GM12874 (cell line): ENCODE measurements at regions not wholly inside any gene's neighbourhood (a gene's known extent, or its start where the extent isn't known, plus 50 kb on each side); places are given as distances from the start of the nearest gene placed in this dataset.

Experiments
- TF ChIP-seq, protein P1 (sequence below): IDR thresholded peaks from 2 replicates; pipeline ENCODE4 v1.5.1; 2011; ENCODE audit warnings: low read depth, mild to moderate bottlenecking, control low read depth, low read length, moderate library complexity; ENCODE audit not compliant: insufficient read depth

DNA sequence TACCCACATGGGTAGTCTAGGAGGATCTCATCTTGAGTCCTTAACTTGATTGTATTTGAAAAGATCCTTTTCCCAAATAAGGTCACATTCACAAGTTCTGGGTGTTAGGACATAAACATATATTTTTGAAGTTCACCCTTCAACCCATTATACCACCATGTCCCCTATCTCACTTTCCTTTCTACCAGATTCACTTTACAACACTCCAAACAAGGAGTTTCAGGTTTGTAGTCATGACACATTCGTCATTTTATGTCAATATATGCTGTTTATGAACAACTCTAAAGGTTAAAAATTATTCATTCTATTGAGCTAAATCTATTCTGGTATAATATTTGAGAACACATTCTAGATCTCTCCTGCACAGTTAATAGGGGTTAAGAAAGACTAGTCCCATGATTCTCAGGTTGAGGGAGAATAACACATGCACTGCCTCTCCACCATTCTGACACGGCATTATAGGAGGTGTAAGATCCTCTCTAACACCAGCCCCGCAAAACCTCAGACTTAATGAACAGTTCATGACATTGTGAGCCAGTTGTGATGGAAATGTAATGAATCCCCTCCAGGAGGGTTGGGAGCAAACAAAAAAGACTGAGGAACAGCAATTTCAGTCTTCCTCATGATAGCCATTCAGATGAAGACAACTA lies 72.0 kb upstream of the PSMA6 start:
- TF ChIP-seq, protein P1, sequence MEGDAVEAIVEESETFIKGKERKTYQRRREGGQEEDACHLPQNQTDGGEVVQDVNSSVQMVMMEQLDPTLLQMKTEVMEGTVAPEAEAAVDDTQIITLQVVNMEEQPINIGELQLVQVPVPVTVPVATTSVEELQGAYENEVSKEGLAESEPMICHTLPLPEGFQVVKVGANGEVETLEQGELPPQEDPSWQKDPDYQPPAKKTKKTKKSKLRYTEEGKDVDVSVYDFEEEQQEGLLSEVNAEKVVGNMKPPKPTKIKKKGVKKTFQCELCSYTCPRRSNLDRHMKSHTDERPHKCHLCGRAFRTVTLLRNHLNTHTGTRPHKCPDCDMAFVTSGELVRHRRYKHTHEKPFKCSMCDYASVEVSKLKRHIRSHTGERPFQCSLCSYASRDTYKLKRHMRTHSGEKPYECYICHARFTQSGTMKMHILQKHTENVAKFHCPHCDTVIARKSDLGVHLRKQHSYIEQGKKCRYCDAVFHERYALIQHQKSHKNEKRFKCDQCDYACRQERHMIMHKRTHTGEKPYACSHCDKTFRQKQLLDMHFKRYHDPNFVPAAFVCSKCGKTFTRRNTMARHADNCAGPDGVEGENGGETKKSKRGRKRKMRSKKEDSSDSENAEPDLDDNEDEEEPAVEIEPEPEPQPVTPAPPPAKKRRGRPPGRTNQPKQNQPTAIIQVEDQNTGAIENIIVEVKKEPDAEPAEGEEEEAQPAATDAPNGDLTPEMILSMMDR = no peak

DNA sequence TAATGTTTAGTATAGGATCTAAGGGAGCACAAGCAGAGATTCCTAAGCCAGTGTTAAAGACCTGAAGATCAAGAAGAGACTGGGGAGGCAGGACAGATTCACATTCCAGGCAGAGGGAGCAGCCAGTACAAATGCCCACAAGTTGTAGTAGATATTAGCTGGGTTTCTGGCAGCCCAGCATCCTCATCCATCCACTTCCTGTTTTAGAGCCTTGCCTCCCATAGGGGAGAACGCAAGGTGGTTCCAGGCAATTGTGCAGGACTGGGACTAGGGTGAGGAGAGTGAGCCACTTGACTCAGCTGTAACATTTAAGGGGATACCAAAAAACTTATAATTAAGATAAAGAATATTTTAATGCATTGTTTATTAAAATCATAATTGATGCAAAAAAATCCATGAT lies 71.3 kb upstream of the PSMA6 start:
- TF ChIP-seq, protein P1 = no peak

DNA sequence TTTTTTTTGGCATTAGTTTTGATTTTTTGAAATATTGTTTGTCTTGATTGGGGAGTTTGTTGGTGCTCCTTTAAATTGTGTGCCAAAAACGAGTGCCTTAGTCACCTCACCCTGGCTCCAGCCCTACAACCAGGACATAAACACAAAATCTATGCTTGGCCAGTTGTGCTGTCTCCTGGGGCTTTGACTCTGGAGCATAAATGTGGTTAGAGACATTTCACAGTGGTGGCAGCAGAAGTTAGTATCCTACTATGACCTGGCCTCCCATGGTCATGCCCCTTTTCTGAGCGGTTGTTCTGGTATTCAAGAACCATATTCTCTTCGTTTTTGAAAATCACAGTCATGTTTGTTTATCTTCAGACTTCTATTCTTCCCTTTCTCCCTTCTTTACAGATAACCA lies 70.7 kb upstream of the PSMA6 start:
- TF ChIP-seq, protein P1 = no peak

DNA sequence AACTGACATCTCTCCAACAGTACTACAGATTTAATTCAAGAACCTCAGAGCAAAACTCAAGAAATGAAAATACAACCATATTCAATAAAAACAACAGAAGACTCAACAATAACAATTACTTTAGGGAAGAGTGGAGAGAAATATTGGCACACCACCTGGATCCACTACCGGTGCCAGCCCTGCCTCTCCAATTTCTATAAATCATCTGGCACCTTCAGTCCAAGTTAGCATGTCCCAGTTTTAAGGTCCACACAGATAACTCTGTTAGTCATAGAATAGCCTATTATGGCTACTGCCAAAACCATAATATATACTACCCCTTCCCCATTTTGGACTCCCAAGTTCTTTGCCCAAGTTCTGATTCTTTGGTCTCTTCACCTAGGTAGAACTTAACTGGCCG lies 69.9 kb upstream of the PSMA6 start:
- TF ChIP-seq, protein P1 = no peak

DNA sequence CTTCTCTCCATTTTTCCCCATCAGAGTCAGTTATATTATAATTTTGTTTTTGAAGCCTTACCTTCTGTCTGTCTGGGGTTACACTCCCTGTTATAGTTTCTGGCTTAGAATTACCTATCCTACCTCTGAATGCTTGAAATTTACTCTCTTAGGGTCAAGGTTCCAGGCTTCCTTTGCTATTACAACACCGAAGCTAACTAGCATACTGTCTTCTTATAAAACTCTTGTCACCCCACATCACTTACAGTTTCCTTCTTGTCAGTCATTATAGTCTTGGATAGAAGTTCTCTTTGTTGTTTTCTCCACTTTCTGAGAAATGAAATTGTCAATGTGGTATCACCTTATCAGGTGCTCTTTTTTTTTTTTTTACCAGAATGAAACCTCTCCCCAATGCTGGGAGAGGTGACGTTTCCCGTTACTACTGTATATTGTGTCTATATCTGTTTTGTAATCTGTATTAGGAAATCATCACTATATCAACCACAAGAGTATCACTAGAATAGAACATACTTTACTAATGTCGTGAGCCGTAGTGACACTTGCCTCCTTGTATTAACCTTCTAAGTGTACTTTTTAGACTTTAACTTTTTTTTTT lies 69.2 kb upstream of the PSMA6 start:
- TF ChIP-seq, protein P1 = no peak

DNA sequence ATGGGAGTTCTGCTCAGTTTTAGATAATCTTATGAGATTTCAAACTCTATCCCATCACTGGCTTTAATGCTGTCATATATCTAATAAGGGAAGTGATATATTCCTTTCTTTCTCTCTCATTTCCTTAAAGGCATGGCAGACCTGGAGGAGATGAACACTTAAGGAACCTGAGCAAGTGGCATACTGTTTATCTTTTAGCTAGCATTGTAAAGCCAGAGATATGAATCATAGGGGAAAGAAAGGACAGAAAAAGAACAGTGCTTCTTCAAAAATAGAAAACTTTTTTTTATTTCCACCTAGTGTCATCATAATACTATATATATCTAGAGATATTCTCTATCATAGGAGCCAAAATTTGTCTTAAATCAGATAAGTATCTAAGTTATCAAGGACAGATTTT lies 68.3 kb upstream of the PSMA6 start:
- TF ChIP-seq, protein P1 = no peak

DNA sequence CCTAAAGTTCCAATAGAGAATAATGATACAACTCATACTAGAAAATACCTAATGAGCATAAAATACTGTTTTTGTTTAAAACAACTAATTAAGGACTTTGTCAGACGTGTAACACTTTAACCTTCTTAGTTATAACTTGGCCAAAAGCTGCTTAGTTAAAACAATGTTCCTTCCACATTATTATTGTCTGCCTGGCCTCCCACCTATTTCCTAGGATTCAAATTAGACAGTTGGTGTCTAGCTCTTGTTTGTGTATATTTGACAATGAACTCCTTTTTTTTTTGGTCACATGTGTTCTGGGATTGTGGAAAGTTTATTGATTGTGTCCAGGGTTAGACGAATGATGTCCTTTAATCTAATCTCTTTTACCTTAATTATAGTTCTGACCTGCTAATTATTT lies 67.6 kb upstream of the PSMA6 start:
- TF ChIP-seq, protein P1 = no peak
